ENCODE measurements at regions not wholly inside any gene's neighbourhood (a gene's known extent, or its start where the extent isn't known, plus 50 kb on each side); places are given as distances from the start of the nearest gene placed in this dataset.
"Not testable (repeated sequence)": the region's sequence is repeated elsewhere in the genome, so short reads cannot be mapped to it uniquely, and the experiment has no call there.

DNA sequence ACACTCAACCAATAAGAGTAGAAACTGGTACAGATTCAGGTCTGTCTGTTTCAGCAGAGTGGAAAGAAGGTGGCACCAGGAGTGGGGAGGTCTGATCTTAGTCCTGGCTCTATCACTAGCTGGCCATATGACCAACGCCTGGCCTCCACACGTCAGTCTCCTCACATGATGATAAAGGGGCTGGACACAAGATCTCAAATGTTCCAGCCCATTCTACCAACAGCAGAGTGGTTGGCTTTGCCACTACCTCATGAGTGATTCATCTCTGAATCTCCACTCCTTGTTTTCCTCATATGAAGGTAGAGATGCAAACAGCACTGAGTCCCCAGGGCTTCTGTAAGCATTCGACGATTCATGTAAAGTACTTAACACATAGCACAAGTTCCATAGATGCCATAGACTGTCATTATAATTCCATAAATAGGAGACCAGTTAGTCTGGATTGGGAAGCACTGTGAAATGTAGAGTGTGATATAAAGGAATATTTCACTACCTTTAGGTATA is 281.9 kb upstream of the ASIC2 start:
- DNase-seq (no peak), FAIRE-seq (no peak)
- H3K9me3 ChIP-seq (ENCODE audit: control insufficient read depth in 2 of 3, insufficient read depth in 1 of 3, low read length in 3 of 3), result no peaks in the 10 kb centered on the region
- TF ChIP-seq, protein P1, sequence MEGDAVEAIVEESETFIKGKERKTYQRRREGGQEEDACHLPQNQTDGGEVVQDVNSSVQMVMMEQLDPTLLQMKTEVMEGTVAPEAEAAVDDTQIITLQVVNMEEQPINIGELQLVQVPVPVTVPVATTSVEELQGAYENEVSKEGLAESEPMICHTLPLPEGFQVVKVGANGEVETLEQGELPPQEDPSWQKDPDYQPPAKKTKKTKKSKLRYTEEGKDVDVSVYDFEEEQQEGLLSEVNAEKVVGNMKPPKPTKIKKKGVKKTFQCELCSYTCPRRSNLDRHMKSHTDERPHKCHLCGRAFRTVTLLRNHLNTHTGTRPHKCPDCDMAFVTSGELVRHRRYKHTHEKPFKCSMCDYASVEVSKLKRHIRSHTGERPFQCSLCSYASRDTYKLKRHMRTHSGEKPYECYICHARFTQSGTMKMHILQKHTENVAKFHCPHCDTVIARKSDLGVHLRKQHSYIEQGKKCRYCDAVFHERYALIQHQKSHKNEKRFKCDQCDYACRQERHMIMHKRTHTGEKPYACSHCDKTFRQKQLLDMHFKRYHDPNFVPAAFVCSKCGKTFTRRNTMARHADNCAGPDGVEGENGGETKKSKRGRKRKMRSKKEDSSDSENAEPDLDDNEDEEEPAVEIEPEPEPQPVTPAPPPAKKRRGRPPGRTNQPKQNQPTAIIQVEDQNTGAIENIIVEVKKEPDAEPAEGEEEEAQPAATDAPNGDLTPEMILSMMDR (IDR thresholded peaks at IDR 0.05; ENCODE audit: borderline replicate concordance, extremely low read depth, insufficient read depth), result no peak
- no peaks in the 10 kb centered on the region for H3K4me1 ChIP-seq (ENCODE audit: control insufficient read depth in 2 of 3, insufficient read depth in 2 of 3, low read depth in 1 of 3, low read length in 3 of 3)
- H3K36me3 ChIP-seq (ENCODE audit: control insufficient read depth in 2 of 3, insufficient read depth in 3 of 3, low read length in 3 of 3), result no peaks in the 10 kb centered on the region
- H3K9ac ChIP-seq (ENCODE audit: low read length in 3 of 3), result no peak overlapping the region
- no peaks in the 10 kb centered on the region for H3K27me3 ChIP-seq (ENCODE audit: control insufficient read depth, insufficient read depth, low read length)
- H3K27ac ChIP-seq (ENCODE audit: low read depth in 2 of 2, low read length in 2 of 2), result no peak overlapping the region
- intact Hi-C loops (cut with DNase I), result no loop called here
- no peak overlapping the region for H3K4me3 ChIP-seq (ENCODE audit: low read length in 3 of 3)

DNA sequence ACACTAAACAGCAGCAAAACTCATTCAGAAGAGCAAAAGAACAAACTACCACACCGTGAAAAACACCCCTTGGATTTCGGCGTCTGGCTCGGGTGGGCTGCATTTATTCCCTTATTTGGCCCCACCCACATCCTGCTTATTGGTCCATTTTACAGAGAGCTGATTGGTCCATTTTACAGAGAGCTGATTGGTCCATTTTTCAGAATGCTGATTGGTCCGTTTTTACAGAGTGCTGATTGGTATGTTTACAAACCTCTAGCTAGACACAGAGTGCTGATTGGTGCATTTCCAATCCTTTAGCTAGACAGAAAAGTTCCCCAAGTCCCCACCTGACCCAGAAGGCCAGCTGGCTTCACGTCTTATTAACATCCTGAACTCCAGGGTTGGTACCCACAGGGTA is 286.6 kb upstream of the ASIC2 start:
- not testable (repeated sequence) for H3K4me3 ChIP-seq (ENCODE audit: low read length in 3 of 3)

DNA sequence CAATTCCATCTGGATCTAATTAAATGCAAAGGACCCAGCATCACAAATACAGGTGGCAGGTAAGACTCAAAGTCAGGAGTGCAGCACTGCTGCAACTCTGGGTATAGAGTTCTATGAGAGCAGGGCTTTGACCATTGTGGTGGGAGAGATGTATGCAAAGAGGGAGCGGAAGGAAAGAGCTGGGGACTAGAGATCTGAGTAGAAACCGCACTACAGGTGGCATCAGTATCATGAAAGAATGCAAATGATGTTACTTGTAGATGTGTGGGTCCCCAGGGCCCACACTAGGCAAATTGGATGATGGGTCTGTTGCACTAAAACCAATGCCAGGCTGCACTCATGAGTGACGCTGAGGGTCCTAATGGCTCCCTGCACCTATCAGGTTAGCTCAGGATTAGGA is 287.1 kb upstream of the ASIC2 start:
- Histone ChIP-seq H3K9ac (ENCODE audit: low read length in 3 of 3) (no peak overlapping the region), H3K4me3 (ENCODE audit: low read length in 3 of 3) (no peak overlapping the region), H3K4me1 (ENCODE audit: control insufficient read depth in 2 of 3, insufficient read depth in 2 of 3, low read depth in 1 of 3, low read length in 3 of 3) (no peaks in the 10 kb centered on the region), H3K27me3 (ENCODE audit: control insufficient read depth, insufficient read depth, low read length) (no peaks in the 10 kb centered on the region), H3K27ac (ENCODE audit: low read depth in 2 of 2, low read length in 2 of 2) (no peak overlapping the region), H3K36me3 (ENCODE audit: control insufficient read depth in 2 of 3, insufficient read depth in 3 of 3, low read length in 3 of 3) (no peaks in the 10 kb centered on the region), H3K9me3 (ENCODE audit: control insufficient read depth in 2 of 3, insufficient read depth in 1 of 3, low read length in 3 of 3) (no peaks in the 10 kb centered on the region)
- DNase-seq (no peak), FAIRE-seq (no peak)
- TF ChIP-seq, protein P1 (IDR thresholded peaks at IDR 0.05; ENCODE audit: borderline replicate concordance, extremely low read depth, insufficient read depth), result no peak
- intact Hi-C loops (cut with DNase I), result no loop called here

More for the DNA sequence above, 286.6 kb upstream of the ASIC2 start:
- H3K4me1 ChIP-seq (ENCODE audit: control insufficient read depth in 2 of 3, insufficient read depth in 2 of 3, low read depth in 1 of 3, low read length in 3 of 3); FAIRE-seq; H3K9ac ChIP-seq (ENCODE audit: low read length in 3 of 3); H3K27ac ChIP-seq (ENCODE audit: low read depth in 2 of 2, low read length in 2 of 2); DNase-seq; H3K27me3 ChIP-seq (ENCODE audit: control insufficient read depth, insufficient read depth, low read length); H3K9me3 ChIP-seq (ENCODE audit: control insufficient read depth in 2 of 3, insufficient read depth in 1 of 3, low read length in 3 of 3); intact Hi-C loops (cut with DNase I); H3K36me3 ChIP-seq (ENCODE audit: control insufficient read depth in 2 of 3, insufficient read depth in 3 of 3, low read length in 3 of 3): not testable (repeated sequence)

DNA sequence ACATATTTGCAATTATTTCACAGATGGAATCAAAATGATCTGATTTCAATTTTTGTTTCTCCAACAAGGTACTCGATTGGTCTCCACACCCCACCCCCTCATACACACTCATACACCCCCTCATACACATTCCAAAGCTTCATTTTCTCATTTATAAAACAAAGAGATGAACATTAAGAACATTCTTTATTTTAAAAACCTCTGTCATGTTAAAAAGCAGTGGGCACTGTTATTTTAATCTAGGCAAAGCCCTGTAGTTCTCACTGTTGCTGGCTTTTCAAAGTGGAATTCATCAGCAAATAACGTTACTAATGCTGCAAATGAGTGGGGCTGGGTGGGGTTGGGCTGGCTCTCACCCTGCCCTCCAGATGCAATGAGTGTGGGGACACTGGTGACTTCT is 289.6 kb upstream of the ASIC2 start:
- Histone ChIP-seq H3K4me3 (ENCODE audit: low read length in 3 of 3) (no peak overlapping the region), H3K27me3 (ENCODE audit: control insufficient read depth, insufficient read depth, low read length) (no peaks in the 10 kb centered on the region), H3K9ac (ENCODE audit: low read length in 3 of 3) (no peak overlapping the region), H3K4me1 (ENCODE audit: control insufficient read depth in 2 of 3, insufficient read depth in 2 of 3, low read depth in 1 of 3, low read length in 3 of 3) (no peaks in the 10 kb centered on the region), H3K36me3 (ENCODE audit: control insufficient read depth in 2 of 3, insufficient read depth in 3 of 3, low read length in 3 of 3) (no peaks in the 10 kb centered on the region), H3K27ac (ENCODE audit: low read depth in 2 of 2, low read length in 2 of 2) (no peak overlapping the region), H3K9me3 (ENCODE audit: control insufficient read depth in 2 of 3, insufficient read depth in 1 of 3, low read length in 3 of 3) (no peaks in the 10 kb centered on the region)
- no peak for FAIRE-seq
- no peak for DNase-seq
- intact Hi-C loops (cut with DNase I), result no loop called here
- TF ChIP-seq, protein P1 (IDR thresholded peaks at IDR 0.05; ENCODE audit: borderline replicate concordance, extremely low read depth, insufficient read depth), result no peak

Measured in kidney (tissue), 13 donors.